WTC11 (cell line): ENCODE measurements at regions not wholly inside any gene's neighbourhood (a gene's known extent, or its start where the extent isn't known, plus 50 kb on each side); places are given as distances from the start of the nearest gene placed in this dataset.

Experiments
- ATAC-seq: fragments of 200-7000 bp; cut with Tn5 transposase; 2 replicates; pipeline ENCODE4 v1.10.0; 2021; ENCODE audit warnings: mild to moderate bottlenecking, moderate library complexity
- CTCF ChIA-PET: fragments of 300-600 bp; sonication (Branson Sonifier 250); formaldehyde crosslinking; loops from one replicate; lab custom pipeline; 2021; ENCODE audit warnings: antibody characterized with exemption; lab: Charles Lee
- POLR2A ChIA-PET: fragments of 350-600 bp; sonication (Branson Sonifier 250); formaldehyde crosslinking; loops from one replicate; lab custom pipeline; 2021; ENCODE audit warnings: antibody characterized with exemption; lab: Charles Lee
- DNase-seq: peaks from one replicate; pipeline ENCODE4 v3.0.0; 2021; ENCODE audit warnings: low spot score
- H3K27ac Mint-ChIP-seq: 2 replicates; pipeline ENCODE4 v1.8.0; 2021; ENCODE audit warnings: mixed read lengths
- H3K27me3 Mint-ChIP-seq: 2 replicates; pipeline ENCODE4 v1.8.0; 2021; ENCODE audit warnings: low read depth, mild to moderate bottlenecking, moderate library complexity, mixed read lengths
- H3K36me3 Mint-ChIP-seq: 2 replicates; pipeline ENCODE4 v1.8.0; 2021; ENCODE audit warnings: mixed read lengths
- H3K4me1 Mint-ChIP-seq: 2 replicates; pipeline ENCODE4 v1.8.0; 2022; ENCODE audit warnings: mixed read lengths
- H3K4me3 Mint-ChIP-seq: 2 replicates; pipeline ENCODE4 v1.8.0; 2021; ENCODE audit warnings: mild to moderate bottlenecking, moderate library complexity, mixed read lengths
- H3K9me3 Mint-ChIP-seq: 2 replicates; pipeline ENCODE4 v1.8.0; 2021; ENCODE audit warnings: mixed read lengths
- ATF6 ChIP-seq: sonication (generic); formaldehyde crosslinking; IDR thresholded peaks from 2 replicates; pipeline ENCODE4 v1.8.1; 2023; ENCODE audit warnings: mild to moderate bottlenecking, missing genetic modification reagents
- ESRRA ChIP-seq: sonication (generic); formaldehyde crosslinking; IDR thresholded peaks from 2 replicates; pipeline ENCODE4 v1.8.1; 2022; ENCODE audit warnings: mild to moderate bottlenecking, missing genetic modification reagents, borderline replicate concordance
- ETV6 ChIP-seq: sonication (generic); formaldehyde crosslinking; IDR thresholded peaks from 2 replicates; pipeline ENCODE4 v1.8.1; 2022; ENCODE audit warnings: mild to moderate bottlenecking, missing genetic modification reagents
- HMGA2 ChIP-seq: fragments of 250-450 bp; sonication (Bioruptor Pico); IDR thresholded peaks from 2 replicates; pipeline ENCODE4 v1.4.0; 2021; ENCODE audit warnings: mild to moderate bottlenecking, moderate library complexity
- MAX ChIP-seq: sonication (generic); formaldehyde crosslinking; IDR thresholded peaks from 2 replicates; pipeline ENCODE4 v1.8.0; 2022; ENCODE audit warnings: mild to moderate bottlenecking, missing genetic modification reagents
- MLX ChIP-seq: sonication (generic); formaldehyde crosslinking; IDR thresholded peaks from 2 replicates; pipeline ENCODE4 v1.8.1; 2023; ENCODE audit warnings: mild to moderate bottlenecking, missing genetic modification reagents, moderate library complexity
- NFATC4 ChIP-seq: fragments of 250-450 bp; sonication (Bioruptor Pico); IDR thresholded peaks from 2 replicates; pipeline ENCODE4 v1.9.0; 2021; ENCODE audit warnings: mild to moderate bottlenecking
- NR2C2 ChIP-seq: sonication (generic); formaldehyde crosslinking; IDR thresholded peaks from 2 replicates; pipeline ENCODE4 v1.8.0; 2022; ENCODE audit warnings: mild to moderate bottlenecking, missing genetic modification reagents
- OVOL2 ChIP-seq: fragments of 250-450 bp; sonication (Bioruptor Pico); IDR thresholded peaks from 2 replicates; pipeline ENCODE4 v1.9.0; 2021; ENCODE audit warnings: mild to moderate bottlenecking, borderline replicate concordance
- PRRX2 ChIP-seq: fragments of 250-450 bp; sonication (Bioruptor Pico); IDR thresholded peaks from 2 replicates; pipeline ENCODE4 v1.8.0; 2021; ENCODE audit warnings: mild to moderate bottlenecking
- SP1 ChIP-seq: sonication (generic); formaldehyde crosslinking; conservative IDR thresholded peaks from 2 replicates; pipeline ENCODE4 v1.8.1; 2022; ENCODE audit warnings: missing genetic modification reagents
- TCF7 ChIP-seq: sonication (generic); formaldehyde crosslinking; IDR thresholded peaks from 2 replicates; pipeline ENCODE4 v1.8.0; 2022; ENCODE audit warnings: mild to moderate bottlenecking, low read depth, missing genetic modification reagents, moderate library complexity
- TEAD4 ChIP-seq: sonication (generic); formaldehyde crosslinking; IDR thresholded peaks from 2 replicates; pipeline ENCODE4 v1.8.0; 2022; ENCODE audit warnings: mild to moderate bottlenecking, missing genetic modification reagents
- USF2 ChIP-seq: sonication (generic); formaldehyde crosslinking; IDR thresholded peaks from 2 replicates; pipeline ENCODE4 v1.8.1; 2023; ENCODE audit warnings: mild to moderate bottlenecking, missing genetic modification reagents, moderate library complexity
- ZNF121 ChIP-seq: sonication (generic); formaldehyde crosslinking; IDR thresholded peaks from 2 replicates; pipeline ENCODE4 v1.8.0; 2023; ENCODE audit warnings: missing genetic modification reagents
- ZNF138 ChIP-seq: sonication (generic); formaldehyde crosslinking; conservative IDR thresholded peaks from 2 replicates; pipeline ENCODE4 v1.8.1; 2022; ENCODE audit warnings: mild to moderate bottlenecking, moderate library complexity, missing genetic modification reagents
- ZNF263 ChIP-seq: sonication (generic); formaldehyde crosslinking; IDR thresholded peaks from 2 replicates; pipeline ENCODE4 v1.8.1; 2022; ENCODE audit warnings: low read depth, mild to moderate bottlenecking, moderate library complexity, missing genetic modification reagents
- ZNF512 ChIP-seq: sonication (generic); formaldehyde crosslinking; IDR thresholded peaks from 2 replicates; pipeline ENCODE4 v1.8.1; 2022; ENCODE audit warnings: missing genetic modification reagents, borderline replicate concordance
- TF ChIP-seq, protein P1 (sequence below): sonication (generic); formaldehyde crosslinking; IDR thresholded peaks from 2 replicates; pipeline ENCODE4 v1.8.1; 2023; ENCODE audit warnings: mild to moderate bottlenecking, moderate library complexity, missing genetic modification reagents
- TF ChIP-seq, protein P2 (sequence below): sonication (generic); formaldehyde crosslinking; IDR thresholded peaks from 2 replicates; pipeline ENCODE4 v1.8.0; 2022; ENCODE audit warnings: missing genetic modification reagents

- TF ChIP-seq ZNF512 (no peak), ZNF121 (CRISPR knock-in tag) (no peak), NFATC4 (CRISPR knock-in tag) (no peak), ESRRA (CRISPR knock-in tag) (no peak), MAX (CRISPR knock-in tag) (no peak), ETV6 (CRISPR knock-in tag) (no peak), PRRX2 (no peak), HMGA2 (CRISPR knock-in tag) (no peak), ATF6 (CRISPR knock-in tag) (no peak)
- TF ChIP-seq, protein P1, sequence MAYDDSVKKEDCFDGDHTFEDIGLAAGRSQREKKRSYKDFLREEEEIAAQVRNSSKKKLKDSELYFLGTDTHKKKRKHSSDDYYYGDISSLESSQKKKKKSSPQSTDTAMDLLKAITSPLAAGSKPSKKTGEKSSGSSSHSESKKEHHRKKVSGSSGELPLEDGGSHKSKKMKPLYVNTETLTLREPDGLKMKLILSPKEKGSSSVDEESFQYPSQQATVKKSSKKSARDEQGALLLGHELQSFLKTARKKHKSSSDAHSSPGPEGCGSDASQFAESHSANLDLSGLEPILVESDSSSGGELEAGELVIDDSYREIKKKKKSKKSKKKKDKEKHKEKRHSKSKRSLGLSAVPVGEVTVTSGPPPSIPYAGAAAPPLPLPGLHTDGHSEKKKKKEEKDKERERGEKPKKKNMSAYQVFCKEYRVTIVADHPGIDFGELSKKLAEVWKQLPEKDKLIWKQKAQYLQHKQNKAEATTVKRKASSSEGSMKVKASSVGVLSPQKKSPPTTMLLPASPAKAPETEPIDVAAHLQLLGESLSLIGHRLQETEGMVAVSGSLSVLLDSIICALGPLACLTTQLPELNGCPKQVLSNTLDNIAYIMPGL (CRISPR knock-in tag), result no peak
- TF ChIP-seq, all 79 proteins: peak for 0
Measured at GRCh38 chr7:136339464-136339863, 362.3 kb upstream of the MTPN start (continued).

DNA sequence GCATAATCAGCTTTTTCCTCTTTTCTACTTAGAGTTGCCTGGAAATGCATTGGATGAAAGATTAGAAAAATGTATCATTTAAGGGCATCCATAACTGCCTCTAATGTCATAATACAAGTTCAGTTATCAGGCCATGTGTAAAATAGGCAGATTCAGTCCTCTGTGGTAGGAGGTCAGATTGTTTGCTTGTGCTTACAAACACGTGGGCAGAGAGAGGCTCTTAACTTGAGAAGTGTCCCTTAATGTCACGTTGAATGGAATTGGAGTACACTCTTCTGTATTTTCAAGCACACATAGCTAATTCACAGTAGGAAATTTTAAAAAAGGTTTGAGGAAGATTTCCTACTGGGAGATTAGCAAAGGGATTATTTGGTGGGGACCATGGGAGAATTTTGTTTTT, 359.8 kb upstream of the MTPN start:
- H3K4me1 Mint-ChIP-seq, result 0 out of 2 replicates have a peak, but pooled peaks cover 2% of the 10 kb centered on the region
- no peak for ATAC-seq
- TF ChIP-seq USF2 (no peak), ZNF263 (CRISPR knock-in tag) (no peak)
- TF ChIP-seq, all 79 proteins: peak for 0
- POLR2A ChIA-PET, result no interaction called here
- Mint-ChIP-seq H3K9me3 (no peaks in the 10 kb centered on the region), H3K27ac (no peak overlapping the region), H3K36me3 (no peaks in the 10 kb centered on the region), H3K4me3 (no peak overlapping the region), H3K27me3 (no peaks in the 10 kb centered on the region)
- CTCF ChIA-PET, result interaction anchor here (1.5 kb wide), 1 partner anchor 9 kb away, joined by 6 read pairs; no protein-coding TSS in a partner anchor
- DNase-seq, result no peak

- POLR2A ChIA-PET, result no interaction called here
- CTCF ChIA-PET, result no interaction called here
- DNase-seq, result no peak
- ATAC-seq, result no peak
- Mint-ChIP-seq H3K27ac (no peak overlapping the region), H3K27me3 (no peaks in the 10 kb centered on the region), H3K36me3 (no peaks in the 10 kb centered on the region), H3K4me1 (0 out of 2 replicates have a peak, but pooled peaks cover 2% of the 10 kb centered on the region), H3K9me3 (no peaks in the 10 kb centered on the region), H3K4me3 (no peak overlapping the region)
- TF ChIP-seq, protein P2, sequence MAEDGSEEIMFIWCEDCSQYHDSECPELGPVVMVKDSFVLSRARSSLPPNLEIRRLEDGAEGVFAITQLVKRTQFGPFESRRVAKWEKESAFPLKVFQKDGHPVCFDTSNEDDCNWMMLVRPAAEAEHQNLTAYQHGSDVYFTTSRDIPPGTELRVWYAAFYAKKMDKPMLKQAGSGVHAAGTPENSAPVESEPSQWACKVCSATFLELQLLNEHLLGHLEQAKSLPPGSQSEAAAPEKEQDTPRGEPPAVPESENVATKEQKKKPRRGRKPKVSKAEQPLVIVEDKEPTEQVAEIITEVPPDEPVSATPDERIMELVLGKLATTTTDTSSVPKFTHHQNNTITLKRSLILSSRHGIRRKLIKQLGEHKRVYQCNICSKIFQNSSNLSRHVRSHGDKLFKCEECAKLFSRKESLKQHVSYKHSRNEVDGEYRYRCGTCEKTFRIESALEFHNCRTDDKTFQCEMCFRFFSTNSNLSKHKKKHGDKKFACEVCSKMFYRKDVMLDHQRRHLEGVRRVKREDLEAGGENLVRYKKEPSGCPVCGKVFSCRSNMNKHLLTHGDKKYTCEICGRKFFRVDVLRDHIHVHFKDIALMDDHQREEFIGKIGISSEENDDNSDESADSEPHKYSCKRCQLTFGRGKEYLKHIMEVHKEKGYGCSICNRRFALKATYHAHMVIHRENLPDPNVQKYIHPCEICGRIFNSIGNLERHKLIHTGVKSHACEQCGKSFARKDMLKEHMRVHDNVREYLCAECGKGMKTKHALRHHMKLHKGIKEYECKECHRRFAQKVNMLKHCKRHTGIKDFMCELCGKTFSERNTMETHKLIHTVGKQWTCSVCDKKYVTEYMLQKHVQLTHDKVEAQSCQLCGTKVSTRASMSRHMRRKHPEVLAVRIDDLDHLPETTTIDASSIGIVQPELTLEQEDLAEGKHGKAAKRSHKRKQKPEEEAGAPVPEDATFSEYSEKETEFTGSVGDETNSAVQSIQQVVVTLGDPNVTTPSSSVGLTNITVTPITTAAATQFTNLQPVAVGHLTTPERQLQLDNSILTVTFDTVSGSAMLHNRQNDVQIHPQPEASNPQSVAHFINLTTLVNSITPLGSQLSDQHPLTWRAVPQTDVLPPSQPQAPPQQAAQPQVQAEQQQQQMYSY (CRISPR knock-in tag), result no peak
- no peak for TF ChIP-seq TCF7
- TF ChIP-seq TEAD4 (CRISPR knock-in tag), result no peak
- TF ChIP-seq NR2C2 (CRISPR knock-in tag), result no peak
- TF ChIP-seq ZNF138 (CRISPR knock-in tag), result no peak
- no peak for TF ChIP-seq MLX (CRISPR knock-in tag)
- TF ChIP-seq ZNF512, result no peak
- no peak for TF ChIP-seq SP1 (CRISPR knock-in tag)
- TF ChIP-seq, protein P1 (CRISPR knock-in tag), result no peak
- no peak for TF ChIP-seq OVOL2 (CRISPR knock-in tag)
Measured at GRCh38 chr7:136333636-136334035, 356.5 kb upstream of the MTPN start.
